Muscle of arm (tissue), 1 donor: ENCODE measurements at regions not wholly inside any gene's neighbourhood (a gene's known extent, or its start where the extent isn't known, plus 50 kb on each side); places are given as distances from the start of the nearest gene placed in this dataset.

Experiments used
- DNase-seq: peaks from one replicate; pipeline ENCODE4 v3.0.0-alpha.2; 2013

DNA sequence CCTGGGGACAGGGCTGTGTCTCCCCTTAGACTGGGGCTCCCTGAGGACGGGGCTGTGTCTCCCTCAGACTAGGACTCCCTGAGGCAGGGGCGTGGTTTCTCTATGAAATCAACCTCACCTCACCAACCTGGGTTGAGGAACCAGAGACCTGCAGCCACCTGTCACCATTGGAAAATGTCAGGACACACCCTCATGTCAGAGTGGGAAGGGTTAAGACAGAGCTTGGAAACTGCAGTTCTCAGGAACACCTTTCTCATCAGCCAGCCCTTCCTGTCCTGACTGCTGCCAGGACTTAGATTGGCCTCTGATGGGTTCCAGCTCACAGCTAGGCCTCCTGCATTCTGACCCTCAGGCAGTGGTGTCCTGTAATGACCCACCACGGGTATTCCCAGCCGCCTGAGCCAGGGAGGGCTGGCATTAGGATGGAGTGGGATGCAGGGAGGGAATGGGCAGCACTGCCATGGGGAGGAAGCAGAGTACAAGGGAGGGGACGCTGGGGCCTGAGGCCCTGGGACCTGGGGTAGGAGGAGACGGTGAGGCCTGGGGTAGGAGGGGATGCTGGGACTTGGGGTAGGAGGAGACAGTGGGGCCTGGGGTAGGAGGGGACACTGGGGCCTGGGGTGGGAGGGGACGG, 76.3 kb downstream of the MRPL14 start:
- no peak for DNase-seq

- DNase-seq = no peak
These were observed 77.0 kb downstream of the MRPL14 start for GRCh38 chr6:44049989-44050871.

GRCh38 chr6:44049163-44049988, 77.9 kb downstream of the MRPL14 start:
- DNase-seq = no peak

DNA sequence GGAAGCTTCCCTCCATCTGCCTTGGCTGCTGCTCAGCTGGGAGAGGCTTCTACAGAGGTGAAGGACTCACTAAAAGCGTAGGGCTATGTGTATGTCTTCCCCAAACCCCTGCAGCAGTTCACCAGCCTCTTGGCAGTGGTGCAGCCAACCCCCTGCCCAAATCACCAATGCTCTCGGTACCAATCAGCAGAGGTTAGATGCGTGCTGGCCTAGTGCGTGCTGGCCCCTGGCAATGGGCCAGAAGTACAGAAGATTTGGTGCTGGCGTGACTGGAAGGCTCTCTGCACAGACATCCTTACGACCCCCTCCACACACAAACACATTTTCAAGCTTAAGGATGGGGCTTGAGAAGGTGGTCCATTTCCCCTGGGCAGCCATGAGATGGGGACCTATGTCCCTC, 79.0 kb downstream of the MRPL14 start:
- no peak for DNase-seq

GRCh38 chr6:44047801-44048200, 79.5 kb downstream of the MRPL14 start:
- no peak for DNase-seq

GRCh38 chr6:44047179-44047546, 80.1 kb downstream of the MRPL14 start:
- no peak for DNase-seq

DNA sequence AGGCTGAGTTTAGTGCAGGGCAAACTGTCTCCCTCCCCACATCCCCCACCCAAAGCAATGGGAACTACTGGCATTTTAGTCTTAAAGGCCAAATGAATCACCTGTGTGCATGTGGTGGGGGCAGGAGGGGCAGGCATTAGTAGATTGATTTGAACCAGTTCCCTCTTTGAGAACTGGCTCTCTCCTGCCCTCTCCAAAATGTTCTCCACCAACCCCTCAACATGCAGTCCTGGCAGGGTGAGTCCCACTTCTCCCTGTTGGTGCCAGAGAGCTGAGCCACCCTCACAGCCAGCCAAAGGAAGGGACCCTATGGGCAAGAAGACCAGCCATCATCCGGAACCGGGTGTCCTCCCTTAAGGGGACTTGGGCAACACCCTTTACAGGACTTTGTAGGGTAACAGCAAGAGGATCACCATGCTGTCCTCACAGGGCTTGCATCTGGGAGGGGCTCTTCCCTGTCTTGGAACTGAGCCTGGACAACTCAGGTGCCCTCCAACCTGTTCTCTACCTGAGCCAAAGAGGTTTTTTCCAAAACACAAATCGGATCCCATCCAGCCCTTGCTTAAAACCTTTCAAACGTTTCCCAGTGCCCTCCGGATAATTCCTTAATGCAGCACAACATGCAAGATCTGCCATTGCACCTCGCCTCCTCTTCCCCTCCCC, 80.6 kb downstream of the MRPL14 start:
- DNase-seq = no peak

DNA sequence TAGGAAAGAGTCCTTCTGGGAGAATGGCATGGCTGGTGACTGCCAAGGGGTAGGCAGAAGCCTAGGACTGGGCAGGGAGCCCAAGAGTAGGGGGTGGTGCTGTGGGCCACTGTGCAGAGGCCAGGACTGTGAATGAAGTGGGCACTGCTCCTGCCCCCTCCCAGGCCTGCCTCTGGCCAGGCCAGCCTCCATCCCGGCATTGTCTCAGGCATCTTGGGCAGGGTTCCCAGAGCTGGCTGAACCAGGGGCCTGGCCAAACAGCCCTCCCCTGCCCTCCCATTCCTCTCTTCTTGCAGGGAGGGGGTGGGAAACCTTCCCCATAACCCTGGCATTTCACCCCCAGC, 81.6 kb downstream of the MRPL14 start:
- DNase-seq = no peak

- DNase-seq = no peak
These were observed 82.1 kb downstream of the MRPL14 start for GRCh38 chr6:44044940-44045671.

DNA sequence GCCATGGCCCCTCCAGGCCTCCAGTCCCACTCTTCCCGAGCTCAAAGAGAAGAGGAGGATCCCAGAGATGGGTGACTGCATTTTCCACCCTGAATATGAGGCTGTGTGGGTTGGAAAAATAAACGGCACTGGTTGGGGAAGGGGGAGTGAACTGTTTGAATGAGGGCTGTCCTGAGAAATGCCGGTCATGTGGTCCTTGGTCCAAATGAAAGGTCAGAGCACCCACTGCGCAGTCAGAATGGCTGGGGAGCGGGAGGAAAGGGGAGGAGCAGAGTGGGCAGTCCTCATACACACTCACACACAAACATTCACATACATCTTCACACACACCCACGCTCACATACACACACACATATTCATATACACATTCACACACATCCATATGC, 83.1 kb downstream of the MRPL14 start:
- DNase-seq = no peak

- DNase-seq = no peak
These were observed 83.6 kb downstream of the MRPL14 start for GRCh38 chr6:44043479-44044153.

DNA sequence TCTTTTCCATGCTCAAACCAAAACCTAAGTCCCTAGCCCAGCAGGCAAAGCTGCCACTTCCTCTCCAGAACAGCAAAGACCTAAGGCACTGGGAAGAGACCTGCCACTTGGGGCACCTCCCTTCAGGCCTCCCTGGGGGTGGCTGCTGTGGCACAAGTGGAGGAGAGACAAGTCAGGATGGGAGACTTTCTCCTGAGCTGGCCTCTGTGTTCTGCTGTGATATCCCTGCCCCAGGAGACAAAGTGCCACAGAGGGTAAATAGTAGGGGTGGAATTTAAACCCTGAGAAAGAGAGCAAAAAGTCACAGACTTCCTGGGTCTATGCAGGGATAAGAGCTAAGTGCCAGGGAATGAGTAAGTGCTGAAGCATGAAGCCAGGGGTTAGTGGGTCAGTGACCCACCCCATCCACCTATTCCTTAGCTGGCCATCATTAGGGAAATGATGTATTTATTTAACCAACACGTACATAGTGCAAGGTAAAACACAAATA, 84.2 kb downstream of the MRPL14 start:
- no peak for DNase-seq

DNA sequence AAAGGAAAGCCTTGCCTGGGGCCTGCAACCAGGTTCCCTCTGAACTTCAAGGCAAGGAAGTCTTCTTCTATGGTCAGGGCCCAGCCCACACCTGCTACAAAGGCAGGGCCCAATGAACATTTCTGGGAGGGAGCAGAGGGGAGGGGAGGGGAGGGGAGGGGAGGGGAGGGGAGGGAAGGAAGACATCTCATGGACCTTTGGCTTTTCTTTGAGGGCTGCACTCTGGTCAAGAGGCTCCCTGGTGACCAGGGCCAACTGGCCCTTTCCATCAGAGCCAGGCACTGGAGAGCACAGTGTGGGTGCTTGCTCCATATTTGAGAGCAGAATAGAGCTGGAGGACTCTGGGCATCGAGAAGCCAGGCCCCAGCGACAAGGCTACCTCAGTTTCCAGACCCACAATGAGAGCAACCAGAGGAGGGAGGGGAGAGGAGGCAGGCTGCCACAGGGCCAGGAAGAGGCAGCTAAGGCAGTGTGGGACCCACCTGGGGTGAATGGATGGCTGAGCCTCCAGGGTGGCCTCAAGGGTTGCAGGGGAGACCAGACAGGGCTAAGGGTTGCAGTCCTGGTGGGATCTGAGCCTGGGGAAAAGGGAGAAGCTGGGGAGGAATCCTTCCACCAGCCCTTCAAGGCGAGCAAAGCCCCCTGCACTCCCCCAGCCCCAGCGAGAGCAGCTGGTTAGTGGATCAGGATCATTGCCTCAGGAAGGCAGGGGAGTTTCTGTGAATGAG, 84.8 kb downstream of the MRPL14 start:
- DNase-seq = no peak

DNA sequence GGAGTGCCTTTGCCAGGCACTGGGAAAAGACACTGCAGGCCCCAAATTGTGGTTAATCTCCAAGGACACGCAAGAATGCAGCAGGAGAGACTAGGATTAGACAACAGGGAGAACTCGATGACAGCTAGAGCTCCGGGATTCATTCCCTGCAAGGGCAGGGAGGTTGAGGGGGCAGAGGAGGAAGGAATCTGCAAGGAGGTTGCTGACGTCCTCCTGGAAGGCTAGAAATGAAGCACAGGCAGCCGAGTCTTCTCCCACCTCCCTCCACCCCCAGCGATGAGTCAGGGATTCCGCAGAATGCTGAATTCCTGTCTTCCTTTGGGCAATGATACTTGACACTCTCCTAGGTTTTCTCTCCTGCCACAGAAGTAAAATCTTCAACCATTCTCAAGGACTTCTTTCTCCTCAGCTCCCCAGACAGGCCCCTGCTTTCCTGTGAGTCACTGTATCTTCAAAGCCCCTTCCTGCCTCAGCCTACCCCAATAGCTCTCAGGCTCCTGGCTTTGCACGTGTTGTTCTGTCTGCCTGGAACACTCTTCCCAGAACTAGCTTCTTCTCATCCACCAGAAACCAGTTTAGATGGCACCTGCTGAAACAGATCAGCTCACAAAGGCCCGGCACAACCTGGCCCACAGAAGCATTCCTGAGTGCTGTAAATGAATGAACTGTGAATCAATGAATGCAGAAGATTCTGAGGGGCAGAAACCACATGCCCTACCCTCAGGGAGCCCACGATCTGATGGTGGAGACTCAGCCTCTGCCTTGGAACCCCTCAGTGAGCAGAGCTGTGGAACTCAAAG, 85.6 kb downstream of the MRPL14 start:
- DNase-seq = no peak

GRCh38 chr6:44040786-44041185, 86.5 kb downstream of the MRPL14 start:
- no peak for DNase-seq

DNA sequence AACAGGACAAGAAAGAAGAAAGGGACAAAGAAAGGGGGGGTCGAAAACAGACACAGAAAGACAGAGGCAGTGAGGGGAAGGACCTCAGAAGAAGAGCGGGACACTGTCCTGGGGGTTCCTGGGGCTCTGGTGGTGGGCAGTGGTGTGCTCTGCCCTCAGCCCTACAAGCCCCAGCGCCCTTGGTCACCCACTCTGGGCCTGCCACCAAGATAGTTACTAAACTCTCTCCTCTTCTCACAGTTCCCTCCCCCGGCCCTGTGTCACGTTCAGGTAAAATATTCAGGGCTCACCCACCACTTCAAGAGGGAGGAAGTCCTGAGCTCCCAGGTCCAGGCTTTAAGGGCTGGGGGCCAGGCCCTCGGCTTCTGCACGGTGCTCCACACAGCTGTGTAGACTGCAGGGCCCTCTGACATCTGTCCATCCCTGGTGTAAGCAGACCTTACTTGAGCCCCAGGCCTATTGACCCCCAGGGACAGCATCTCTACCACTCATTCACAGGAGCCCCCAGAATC, 87.4 kb downstream of the MRPL14 start:
- DNase-seq = no peak

GRCh38 chr6:44039191-44039719, 88.0 kb downstream of the MRPL14 start:
- DNase-seq = no peak

DNA sequence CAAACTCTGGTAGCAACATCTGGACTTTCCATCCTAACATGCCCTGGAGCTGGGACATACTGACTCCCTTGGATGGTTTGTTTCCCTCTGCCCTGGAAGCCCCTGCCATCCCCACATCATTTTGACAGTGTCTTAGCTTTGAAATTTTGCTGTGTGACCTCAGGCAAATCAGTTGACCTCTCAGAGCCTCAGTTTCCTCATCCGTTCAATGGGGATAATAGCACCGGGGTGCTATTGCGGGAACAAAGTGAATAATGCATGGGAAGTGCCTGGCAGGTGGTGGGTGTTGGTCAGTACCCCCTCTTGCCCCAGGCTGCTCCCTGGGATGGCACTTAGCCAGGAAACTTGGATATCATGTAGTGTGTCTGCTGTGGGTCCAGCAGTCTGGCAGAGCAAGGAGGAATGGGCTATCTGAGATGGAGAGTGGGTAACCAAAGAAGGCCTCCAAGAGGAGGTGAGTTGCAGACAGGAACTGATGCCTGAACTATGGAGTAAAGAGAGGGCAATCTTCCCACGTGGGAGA, 88.6 kb downstream of the MRPL14 start:
- no peak for DNase-seq
